CD4-positive, alpha-beta T cell (primary cell): ENCODE measurements at regions not wholly inside any gene's neighbourhood (a gene's known extent, or its start where the extent isn't known, plus 50 kb on each side); places are given as distances from the start of the nearest gene placed in this dataset.

Source experiments
- ATAC-seq: fragments of 200-7000 bp; cut with Tn5 transposase; one replicate; pipeline ENCODE4 v1.10.0; 2022; ENCODE audit warnings: mild to moderate bottlenecking; ENCODE audit not compliant: poor library complexity
- CTCF ChIA-PET: fragments of 350-600 bp; sonication (Branson Sonifier 250); formaldehyde crosslinking; loops from one replicate; lab custom pipeline; 2021; ENCODE audit warnings: antibody characterized with exemption, inconsistent platforms; lab: Charles Lee
- POLR2A ChIA-PET: fragments of 350-600 bp; sonication (Branson Sonifier 250); formaldehyde crosslinking; loops from one replicate; lab custom pipeline; 2021; ENCODE audit warnings: antibody characterized with exemption, inconsistent platforms; lab: Charles Lee
- DNase-seq, 14 experiments: peaks; one replicate each; pipeline ENCODE4 v3.0.0-alpha.2; 2013 to 2020; ENCODE audit warnings: mixed read lengths in 2 of 14
- H3K27ac ChIP-seq, 2 donors: one replicate each; pipeline versions ENCODE4 v1.5.1 to v1.7.0; 2013; ENCODE audit warnings: low read length in 2 of 2, low read depth in 1 of 2, mild to moderate bottlenecking in 1 of 2
- H3K27me3 ChIP-seq, 2 experiments: 1 replicate in 1 of 2; 2 replicates in 1 of 2; pipeline versions ENCODE4 v1.6.1 to v1.7.0; 2013; ENCODE audit warnings: low read length in 2 of 2, control low read depth in 1 of 2, mild to moderate bottlenecking in 1 of 2, moderate library complexity in 1 of 2; ENCODE audit not compliant: insufficient read depth in 2 of 2, control insufficient read depth in 1 of 2
- H3K36me3 ChIP-seq: one replicate; pipeline ENCODE4 v1.6.1; 2013; ENCODE audit warnings: low read length, control low read depth; ENCODE audit not compliant: insufficient read depth
- H3K4me1 ChIP-seq: one replicate; pipeline ENCODE4 v1.6.1; 2013; ENCODE audit warnings: low read length, control low read depth; ENCODE audit not compliant: insufficient read depth
- H3K4me3 ChIP-seq: one replicate; pipeline ENCODE4 v1.5.1; 2013; ENCODE audit warnings: mild to moderate bottlenecking, low read length, moderate library complexity
- H3K9me3 ChIP-seq, 2 experiments: 1 replicate in 1 of 2; 2 replicates in 1 of 2; pipeline versions ENCODE4 v1.6.1 to v1.7.0; 2013; ENCODE audit warnings: low read length in 2 of 2, mild to moderate bottlenecking in 2 of 2, control low read depth in 1 of 2, moderate library complexity in 1 of 2; ENCODE audit not compliant: control insufficient read depth in 1 of 2, insufficient read depth in 1 of 2
- H3K27ac Mint-ChIP-seq: one replicate; pipeline ENCODE4 v1.8.0; 2020; ENCODE audit warnings: mixed read lengths
- H3K27me3 Mint-ChIP-seq: one replicate; pipeline ENCODE4 v1.8.0; 2021; ENCODE audit warnings: mixed read lengths
- H3K36me3 Mint-ChIP-seq: one replicate; pipeline ENCODE4 v1.8.0; 2021; ENCODE audit warnings: low read depth, mixed read lengths
- H3K4me1 Mint-ChIP-seq: one replicate; pipeline ENCODE4 v1.8.0; 2021; ENCODE audit warnings: low read depth, mixed read lengths
- H3K4me3 Mint-ChIP-seq: one replicate; pipeline ENCODE4 v1.8.0; 2020; ENCODE audit warnings: mild to moderate bottlenecking, mixed read lengths
- H3K9me3 Mint-ChIP-seq: one replicate; pipeline ENCODE4 v1.8.0; 2020; ENCODE audit warnings: mixed read lengths
- CTCF ChIP-seq: fragments of 200-600 bp; IDR thresholded peaks from one replicate; pipeline ENCODE4 v1.8.0; 2022; ENCODE audit warnings: antibody characterized with exemption, mild to moderate bottlenecking
- intact Hi-C, 2 experiments: fragments of 100-400 bp; cut with DNase I in 1 of 2; cut with micrococcal nuclease in 1 of 2; formaldehyde crosslinking; loops; one replicate each; pipeline versions ENCODE4 v1.15.1 to v1.9.0; 2023 to 2025; cut with DNase I, micrococcal nuclease

GRCh38 chr2:199627417-199627816 lies 169.7 kb upstream of the SATB2 start:
- H3K9me3 ChIP-seq = no peaks in the 10 kb centered on the region
- no peak for ATAC-seq
- no peaks in the 10 kb centered on the region for H3K9me3 Mint-ChIP-seq
- H3K27ac ChIP-seq = no peak overlapping the region
- peaks cover 0 to 3% of the 10 kb centered on the region in 2 experiments for H3K27me3 ChIP-seq
- H3K4me3 Mint-ChIP-seq = no peak overlapping the region
- CTCF ChIA-PET = no interaction called here
- no peak for TF ChIP-seq CTCF
- intact Hi-C loops = no loop called here
- H3K4me1 Mint-ChIP-seq = no peaks in the 10 kb centered on the region
- no peaks in the 10 kb centered on the region for H3K36me3 ChIP-seq
- H3K27me3 Mint-ChIP-seq = peaks cover 30% of the 10 kb centered on the region
- H3K4me3 ChIP-seq = no peak overlapping the region
- no peak for DNase-seq
- H3K27ac Mint-ChIP-seq = no peak overlapping the region
- POLR2A ChIA-PET = no interaction called here
- H3K4me1 ChIP-seq = no peaks in the 10 kb centered on the region
- no peaks in the 10 kb centered on the region for H3K36me3 Mint-ChIP-seq

- no peak for ATAC-seq
These were observed 167.2 kb upstream of the SATB2 start for GRCh38 chr2:199624958-199625357.

GRCh38 chr2:199612509-199613130 lies 154.9 kb upstream of the SATB2 start:
- DNase-seq (no peak), ATAC-seq (no peak)
- H3K27me3 ChIP-seq = no peaks in the 10 kb centered on the region
- intact Hi-C loops = no loop called here
- Mint-ChIP-seq H3K9me3 (no peaks in the 10 kb centered on the region), H3K27ac (no peak overlapping the region), H3K36me3 (no peaks in the 10 kb centered on the region), H3K27me3 (peaks cover 8% of the 10 kb centered on the region), H3K4me3 (no peak overlapping the region), H3K4me1 (no peaks in the 10 kb centered on the region)
- no peaks in the 10 kb centered on the region for H3K9me3 ChIP-seq
- H3K27ac ChIP-seq = no peak overlapping the region
- H3K36me3 ChIP-seq = no peaks in the 10 kb centered on the region
- H3K4me1 ChIP-seq = no peaks in the 10 kb centered on the region
- ChIA-PET POLR2A (no interaction called here), CTCF (no interaction called here)
- H3K4me3 ChIP-seq = no peak overlapping the region
- no peak for TF ChIP-seq CTCF

More at GRCh38 chr2:199624958-199625357, 167.2 kb upstream of the SATB2 start:
- intact Hi-C loops = no loop called here
- TF ChIP-seq CTCF = no peak
- DNase-seq = no peak
- Mint-ChIP-seq H3K27ac (no peak overlapping the region), H3K27me3 (peaks cover 35% of the 10 kb centered on the region), H3K4me1 (no peaks in the 10 kb centered on the region), H3K36me3 (no peaks in the 10 kb centered on the region), H3K9me3 (no peaks in the 10 kb centered on the region), H3K4me3 (no peak overlapping the region)
- H3K36me3 ChIP-seq = no peaks in the 10 kb centered on the region
- H3K27me3 ChIP-seq = peaks cover 0 to 3% of the 10 kb centered on the region in 2 experiments
- H3K4me1 ChIP-seq = no peaks in the 10 kb centered on the region
- H3K9me3 ChIP-seq = no peaks in the 10 kb centered on the region
- POLR2A ChIA-PET = no interaction called here
- CTCF ChIA-PET = no interaction called here
- H3K4me3 ChIP-seq = no peak overlapping the region
- H3K27ac ChIP-seq = no peak overlapping the region
